Endothelial cell of umbilical vein (primary cell): ENCODE measurements at regions not wholly inside any gene's neighbourhood (a gene's known extent, or its start where the extent isn't known, plus 50 kb on each side); places are given as distances from the start of the nearest gene placed in this dataset.

Experiments
- CTCF ChIP-seq, 2 donors: IDR thresholded peaks; 1 replicate in 1 of 2; 2 replicates in 1 of 2; pipeline ENCODE4 v1.5.1; 2011; ENCODE audit warnings: low read length in 2 of 2, mild to moderate bottlenecking in 2 of 2, moderate library complexity in 2 of 2, control low read depth in 1 of 2, inconsistent platforms in 1 of 2, low read depth in 1 of 2; ENCODE audit not compliant: insufficient read depth in 1 of 2; ENCODE audit errors: extremely low read depth in 1 of 2
- EZH2 ChIP-seq: IDR thresholded peaks from 2 replicates; pipeline ENCODE4 v1.6.1; 2012; ENCODE audit warnings: borderline replicate concordance, low read depth, mild to moderate bottlenecking, moderate library complexity, low read length, inconsistent platforms; ENCODE audit not compliant: severe bottlenecking
- JUN ChIP-seq: IDR thresholded peaks from 2 replicates; pipeline ENCODE4 v1.6.1; 2011; ENCODE audit warnings: borderline replicate concordance, low read depth; ENCODE audit not compliant: insufficient read length, insufficient read depth
- POLR2A ChIP-seq: IDR thresholded peaks from 2 replicates; pipeline ENCODE4 v1.6.1; 2012; ENCODE audit warnings: low read depth, mild to moderate bottlenecking, control low read depth, low read length

- TF ChIP-seq CTCF (IDR thresholded peaks at IDR 0.05; ENCODE audit: extremely low read depth in 1 of 2, insufficient read depth in 1 of 2, low read depth in 1 of 2, low read length in 2 of 2) (no peak), POLR2A (no peak), EZH2 (no peak), JUN (no peak)
These were observed 116.8 kb upstream of the AGR3 start for GRCh38 chr7:16998481-16999051.
